GM23248 (cell line): ENCODE measurements at regions not wholly inside any gene's neighbourhood (a gene's known extent, or its start where the extent isn't known, plus 50 kb on each side); places are given as distances from the start of the nearest gene placed in this dataset.

Experiments
- DNase-seq: peaks from one replicate; pipeline ENCODE4 v3.0.0-alpha.2; 2015
- H2AFZ ChIP-seq: fragments of 200-600 bp; sonication (generic); 2 replicates; pipeline ENCODE4 v1.6.1; 2016; ENCODE audit warnings: antibody characterized with exemption
- H3F3A ChIP-seq: fragments of 200-600 bp; sonication (generic); 2 replicates; pipeline ENCODE4 v1.6.1; 2016; ENCODE audit warnings: mild to moderate bottlenecking, antibody characterized with exemption, mixed run types; ENCODE audit not compliant: insufficient read depth
- H3K27ac ChIP-seq: fragments of 200-600 bp; sonication (generic); 2 replicates; pipeline ENCODE4 v1.5.1; 2016; ENCODE audit warnings: mild to moderate bottlenecking
- H3K27me3 ChIP-seq: fragments of 200-600 bp; sonication (generic); replicated peaks from 2 replicates; pipeline ENCODE4 v1.6.1; 2016; ENCODE audit warnings: mild to moderate bottlenecking; ENCODE audit not compliant: insufficient read depth
- H3K36me3 ChIP-seq: fragments of 200-600 bp; sonication (generic); 2 replicates; pipeline ENCODE4 v1.6.1; 2016; ENCODE audit warnings: low read depth, mild to moderate bottlenecking
- H3K4me1 ChIP-seq: fragments of 200-600 bp; sonication (generic); 2 replicates; pipeline ENCODE4 v1.6.1; 2016; ENCODE audit warnings: mild to moderate bottlenecking; ENCODE audit not compliant: insufficient read depth
- H3K4me2 ChIP-seq: fragments of 200-600 bp; sonication (generic); one replicate; pipeline ENCODE4 v1.6.1; 2016; ENCODE audit warnings: mild to moderate bottlenecking; ENCODE audit not compliant: unreplicated experiment
- H3K4me3 ChIP-seq: fragments of 200-600 bp; sonication (generic); 2 replicates; pipeline ENCODE4 v1.5.1; 2016; ENCODE audit warnings: mild to moderate bottlenecking
- H3K79me2 ChIP-seq: fragments of 200-600 bp; sonication (generic); 2 replicates; pipeline ENCODE4 v1.6.1; 2016; ENCODE audit warnings: mild to moderate bottlenecking; ENCODE audit not compliant: insufficient read depth
- H3K9ac ChIP-seq: fragments of 200-600 bp; sonication (generic); 2 replicates; pipeline ENCODE4 v1.6.1; 2016; ENCODE audit warnings: mild to moderate bottlenecking
- H3K9me2 ChIP-seq: fragments of 200-600 bp; sonication (generic); 2 replicates; pipeline ENCODE4 v1.6.1; 2016; ENCODE audit warnings: mixed run types, mild to moderate bottlenecking, moderate library complexity; ENCODE audit not compliant: insufficient read depth
- H3K9me3 ChIP-seq: fragments of 200-600 bp; sonication (generic); one replicate; pipeline ENCODE4 v1.6.1; 2017; ENCODE audit warnings: low read depth
- H4K20me1 ChIP-seq: fragments of 200-600 bp; sonication (generic); 2 replicates; pipeline ENCODE4 v1.6.0; 2016; ENCODE audit not compliant: insufficient read depth
- EZH2 ChIP-seq: fragments of 200-600 bp; sonication (generic); IDR thresholded peaks from 2 replicates; pipeline ENCODE4 v1.6.1; 2018; ENCODE audit warnings: antibody characterized with exemption, mild to moderate bottlenecking; ENCODE audit not compliant: insufficient read depth, poor library complexity, severe bottlenecking
- EZH2phosphoT487 ChIP-seq: fragments of 200-600 bp; sonication (generic); IDR thresholded peaks from 2 replicates; pipeline ENCODE4 v1.6.1; 2018; ENCODE audit warnings: antibody characterized with exemption, moderate library complexity, mild to moderate bottlenecking, low read depth; ENCODE audit not compliant: insufficient read depth
- WGBS, 2 experiments: methylation state at CpG; one replicate each; pipeline ENCODE4 v1.1.6; 2015 to 2017; ENCODE audit warnings: low lambda C conversion rate in 2 of 2, low coverage in 1 of 2; ENCODE audit errors: missing lambda C conversion rate in 2 of 2; 5-methylcytosine and 5-hydroxymethylcytosine counted together
- in situ Hi-C: fragments of 300-500 bp; cut with MboI; formaldehyde crosslinking; loops from 2 replicates; pipeline ENCODE4 v1.15.0; 2020

GRCh38 chr17:70644096-70644495 is 474.8 kb downstream of the KCNJ2 start:
- Histone ChIP-seq H3K4me2 (no peak overlapping the region), H3K9ac (no peak overlapping the region), H2AFZ (no peak overlapping the region), H3K9me3 (no peaks in the 10 kb centered on the region), H4K20me1 (no peaks in the 10 kb centered on the region), H3K27ac (no peak overlapping the region), H3K27me3 (0 out of 2 replicates have a peak, but pooled peaks cover 5% of the 10 kb centered on the region), H3K79me2 (no peaks in the 10 kb centered on the region), H3F3A (no peaks in the 10 kb centered on the region), H3K9me2 (no peaks in the 10 kb centered on the region), H3K4me1 (no peaks in the 10 kb centered on the region), H3K4me3 (no peak overlapping the region), H3K36me3 (no peaks in the 10 kb centered on the region)
- TF ChIP-seq EZH2phosphoT487 (no peak), EZH2 (no peak)
- WGBS, 2 experiments, result 76 to 81% methylated on average over 2 of the region's 2 CpGs
- in situ Hi-C loops, result loop anchor here (25.0 kb wide), 1 partner anchor 1893 kb away; no protein-coding TSS in a partner anchor
- DNase-seq, result no peak

GRCh38 chr17:70646673-70647072 is 477.3 kb downstream of the KCNJ2 start:
- Histone ChIP-seq H3K4me2 (no peak overlapping the region), H4K20me1 (no peaks in the 10 kb centered on the region), H2AFZ (no peak overlapping the region), H3K9me2 (no peaks in the 10 kb centered on the region), H3K9ac (no peak overlapping the region), H3K79me2 (no peaks in the 10 kb centered on the region), H3K9me3 (no peaks in the 10 kb centered on the region), H3K36me3 (no peaks in the 10 kb centered on the region), H3K4me1 (no peaks in the 10 kb centered on the region), H3F3A (no peaks in the 10 kb centered on the region), H3K4me3 (no peak overlapping the region), H3K27ac (no peak overlapping the region), H3K27me3 (no peaks in the 10 kb centered on the region)
- no peak for DNase-seq
- in situ Hi-C loops, result loop anchor here (25.0 kb wide), 1 partner anchor 1891 kb away; no protein-coding TSS in a partner anchor
- WGBS, 2 experiments, result 63 to 75% methylated on average over 1 of the region's 1 CpG
- TF ChIP-seq EZH2phosphoT487 (no peak), EZH2 (no peak)

GRCh38 chr17:70648166-70648565 is 478.8 kb downstream of the KCNJ2 start:
- Histone ChIP-seq H2AFZ (no peak overlapping the region), H4K20me1 (no peaks in the 10 kb centered on the region), H3F3A (no peaks in the 10 kb centered on the region), H3K9me2 (no peaks in the 10 kb centered on the region), H3K4me3 (no peak overlapping the region), H3K36me3 (no peaks in the 10 kb centered on the region), H3K27ac (no peak overlapping the region), H3K4me1 (no peaks in the 10 kb centered on the region), H3K27me3 (no peaks in the 10 kb centered on the region), H3K9ac (no peak overlapping the region), H3K9me3 (no peaks in the 10 kb centered on the region), H3K79me2 (no peaks in the 10 kb centered on the region), H3K4me2 (no peak overlapping the region)
- no peak for TF ChIP-seq EZH2
- TF ChIP-seq EZH2phosphoT487, result no peak
- in situ Hi-C loops, result loop anchor here (25.0 kb wide), 1 partner anchor 1889 kb away; no protein-coding TSS in a partner anchor
- no peak for DNase-seq

- no peaks in the 10 kb centered on the region for H3K4me1 ChIP-seq
- TF ChIP-seq EZH2, result no peak
- TF ChIP-seq EZH2phosphoT487, result no peak
- 47 to 53% methylated on average over 3 of the region's 3 CpGs for WGBS, 2 experiments
- H3F3A ChIP-seq, result no peaks in the 10 kb centered on the region
- no peak overlapping the region for H3K27ac ChIP-seq
- no peaks in the 10 kb centered on the region for H3K36me3 ChIP-seq
- H3K4me3 ChIP-seq, result no peak overlapping the region
- H3K4me2 ChIP-seq, result no peak overlapping the region
- H3K9ac ChIP-seq, result no peak overlapping the region
- in situ Hi-C loops, result no loop called here
- no peaks in the 10 kb centered on the region for H4K20me1 ChIP-seq
- no peak overlapping the region for H2AFZ ChIP-seq
- no peaks in the 10 kb centered on the region for H3K9me2 ChIP-seq
- no peaks in the 10 kb centered on the region for H3K27me3 ChIP-seq
- DNase-seq, result no peak
- H3K9me3 ChIP-seq, result no peaks in the 10 kb centered on the region
- H3K79me2 ChIP-seq, result no peaks in the 10 kb centered on the region
These were observed 484.5 kb downstream of the KCNJ2 start for GRCh38 chr17:70653850-70654249.

- in situ Hi-C loops, result no loop called here
- Histone ChIP-seq H3K4me2 (no peak overlapping the region), H4K20me1 (no peaks in the 10 kb centered on the region), H3K4me3 (no peak overlapping the region), H3K9ac (no peak overlapping the region), H3F3A (no peaks in the 10 kb centered on the region), H3K9me2 (no peaks in the 10 kb centered on the region), H2AFZ (no peak overlapping the region), H3K36me3 (no peaks in the 10 kb centered on the region), H3K79me2 (no peaks in the 10 kb centered on the region), H3K27me3 (no peaks in the 10 kb centered on the region), H3K9me3 (no peaks in the 10 kb centered on the region), H3K4me1 (no peaks in the 10 kb centered on the region), H3K27ac (no peak overlapping the region)
- no peak for DNase-seq
- 11 to 23% methylated on average over 3 of the region's 3 CpGs for WGBS, 2 experiments
- TF ChIP-seq EZH2 (no peak), EZH2phosphoT487 (no peak)
These were observed 485.4 kb downstream of the KCNJ2 start for GRCh38 chr17:70654706-70655105.
